ENCODE measurements at regions not wholly inside any gene's neighbourhood (a gene's known extent, or its start where the extent isn't known, plus 50 kb on each side); places are given as distances from the start of the nearest gene placed in this dataset.

- TF ChIP-seq MAX (CRISPR knock-in tag; IDR thresholded peaks at IDR 0.05) = no peak
Measured at GRCh38 chrX:148389629-148390028, 110.8 kb upstream of the AFF2 start (continued).

- no peaks in the 10 kb centered on the region for H3K9me3 Mint-ChIP-seq
- H3K36me3 Mint-ChIP-seq = no peaks in the 10 kb centered on the region
- CTCF ChIA-PET = no interaction called here
Measured at GRCh38 chrX:148412006-148412405, 88.4 kb upstream of the AFF2 start.

More at GRCh38 chrX:148412006-148412405, 88.4 kb upstream of the AFF2 start:
- DNase-seq (ENCODE audit: low spot score) (no peak), ATAC-seq (no peak)
- POLR2A ChIA-PET = no interaction called here
- no peak overlapping the region for H3K27ac Mint-ChIP-seq
- H3K4me1 Mint-ChIP-seq = peaks cover 25% of the 10 kb centered on the region
- TF ChIP-seq E2F5 (CRISPR knock-in tag; IDR thresholded peaks at IDR 0.05) (no peak), SP1 (CRISPR knock-in tag; conservative IDR thresholded peaks at IDR 0.05) (no peak), EMX1 (CRISPR knock-in tag; IDR thresholded peaks at IDR 0.05) (no peak), ZBTB21 (CRISPR knock-in tag; IDR thresholded peaks at IDR 0.05; ENCODE audit: borderline replicate concordance) (no peak), ZNF281 (CRISPR knock-in tag; IDR thresholded peaks at IDR 0.05) (no peak), AR (CRISPR knock-in tag; IDR thresholded peaks at IDR 0.05) (no peak), NR2C2 (CRISPR knock-in tag; IDR thresholded peaks at IDR 0.05) (no peak), ZNF671 (CRISPR knock-in tag; IDR thresholded peaks at IDR 0.05) (no peak), AFF4 (CRISPR knock-in tag; IDR thresholded peaks at IDR 0.05; ENCODE audit: borderline replicate concordance) (no peak), ZNF219 (CRISPR knock-in tag; IDR thresholded peaks at IDR 0.05; ENCODE audit: borderline replicate concordance) (no peak), FOXP4 (CRISPR knock-in tag; IDR thresholded peaks at IDR 0.05) (no peak)
- peaks cover 5% of the 10 kb centered on the region; the same call in 1 of the 2 replicates for H3K27me3 Mint-ChIP-seq (ENCODE audit: low read depth)
- H3K4me3 Mint-ChIP-seq = no peak overlapping the region
